HG03039 (cell line): ENCODE measurements at regions not wholly inside any gene's neighbourhood (a gene's known extent, or its start where the extent isn't known, plus 50 kb on each side); places are given as distances from the start of the nearest gene placed in this dataset.
"Not testable (repeated sequence)": the region's sequence is repeated elsewhere in the genome, so short reads cannot be mapped to it uniquely, and the experiment has no call there.

Experiments
- ATAC-seq: cut with Tn5 transposase; IDR thresholded peaks from one replicate; pipeline ENCODE4 v1.9.1; 2021; ENCODE audit warnings: mild to moderate bottlenecking, moderate library complexity; ENCODE audit not compliant: unreplicated experiment

DNA sequence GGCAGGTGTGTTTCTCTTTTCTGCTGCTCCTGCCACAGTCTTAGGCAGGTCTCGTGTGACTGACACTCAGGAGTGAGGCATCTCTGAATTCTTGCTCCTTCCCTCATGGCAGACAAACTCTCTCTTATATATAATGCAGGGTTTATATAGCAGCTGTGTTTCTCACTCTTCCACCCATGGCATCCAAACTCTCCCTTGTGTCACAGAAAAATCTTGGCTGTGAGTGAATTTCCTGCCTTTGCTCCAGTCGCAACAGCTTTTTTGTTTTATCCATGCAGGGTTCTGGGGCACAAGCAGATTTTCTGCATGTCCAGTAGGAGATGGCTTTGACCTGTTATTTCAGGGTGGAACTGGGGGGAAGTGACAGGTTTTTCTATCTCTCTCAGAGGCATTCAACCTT lies 1275.5 kb downstream of the ADGRL3 start:
- ATAC-seq, result no peak

DNA sequence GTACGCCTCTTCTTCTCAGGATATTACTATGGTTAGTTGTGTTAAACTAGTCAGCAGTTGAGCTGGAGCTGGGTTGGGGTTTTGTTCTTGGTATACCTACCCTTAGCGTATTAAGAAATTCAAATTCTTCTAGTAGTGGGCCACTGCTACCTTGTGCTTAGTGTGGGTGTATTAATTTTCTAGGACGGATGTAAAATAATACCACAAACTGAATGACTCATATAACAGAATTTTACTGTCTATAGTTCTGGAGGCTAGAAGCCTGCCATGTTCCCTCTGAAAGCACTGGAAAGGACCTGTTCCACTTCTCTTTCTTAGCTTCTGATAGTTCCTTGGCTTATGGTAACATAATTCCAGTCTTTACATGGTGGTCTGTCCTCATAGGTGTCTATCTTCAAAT lies 1274.7 kb downstream of the ADGRL3 start:
- no peak for ATAC-seq

DNA sequence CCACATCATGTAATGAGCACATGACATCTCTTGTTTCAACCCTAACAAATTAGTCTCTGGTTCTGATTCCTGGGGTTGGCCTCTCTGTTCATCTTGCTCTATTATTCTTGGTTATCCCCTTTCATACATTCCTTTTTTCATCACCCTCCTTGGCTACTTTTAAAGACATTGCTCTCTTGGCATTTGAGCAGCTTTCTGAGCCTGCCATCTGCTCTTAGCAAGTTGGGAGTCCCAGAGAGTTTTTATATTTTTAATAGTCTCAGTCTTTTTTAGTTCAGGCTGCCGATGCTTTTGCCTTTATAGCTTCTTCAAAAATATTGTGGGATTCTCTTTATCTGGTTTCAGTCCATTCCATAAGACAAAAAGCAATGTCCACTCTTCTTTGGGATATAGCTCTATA lies 1270.9 kb downstream of the ADGRL3 start:
- no peak for ATAC-seq

DNA sequence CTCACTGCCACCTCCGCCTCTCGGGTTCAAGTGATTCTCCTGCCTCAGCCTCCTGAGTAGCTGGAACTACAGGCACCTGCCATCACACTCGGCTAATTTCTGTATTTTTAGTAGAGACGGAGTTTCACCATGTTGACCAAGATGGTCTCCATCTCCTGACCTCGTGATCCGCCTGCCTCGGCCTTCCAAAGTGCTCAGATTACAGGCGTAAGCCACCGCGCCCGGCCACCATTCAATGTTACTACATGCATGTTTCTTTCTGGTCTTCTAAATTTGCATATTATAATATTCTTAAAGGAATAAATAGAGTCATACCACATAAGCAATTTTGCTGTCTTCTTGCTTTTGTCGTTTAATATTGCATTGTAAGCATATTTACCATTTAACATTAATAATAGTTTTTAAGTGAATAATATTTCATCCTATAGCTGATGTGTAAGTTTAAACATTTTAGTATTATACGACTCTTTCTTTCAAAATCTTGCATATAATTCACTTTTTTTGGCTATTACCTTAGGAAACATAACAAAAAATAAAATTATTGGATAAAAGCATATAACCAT lies 1270.4 kb downstream of the ADGRL3 start:
- ATAC-seq, result no peak

DNA sequence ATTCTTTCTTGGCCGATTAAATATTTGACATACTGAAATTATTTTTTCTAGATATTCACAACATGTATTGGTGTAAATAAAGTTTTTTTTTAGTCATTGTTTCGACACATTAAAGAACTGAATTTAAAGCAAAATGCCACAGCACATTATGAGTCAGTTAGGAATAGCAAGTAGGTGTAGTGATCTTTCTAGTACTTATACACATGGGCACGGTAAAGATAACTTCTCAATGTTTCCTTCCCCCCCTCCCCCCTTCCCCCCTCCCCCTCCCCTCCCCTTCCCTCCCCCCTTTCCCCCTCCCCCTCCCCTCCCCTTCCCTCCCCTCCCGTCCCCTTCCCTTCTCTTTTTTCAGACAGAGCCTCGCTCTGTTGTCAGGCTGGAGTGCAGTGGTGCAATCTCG lies 1269.9 kb downstream of the ADGRL3 start:
- ATAC-seq, result no peak

DNA sequence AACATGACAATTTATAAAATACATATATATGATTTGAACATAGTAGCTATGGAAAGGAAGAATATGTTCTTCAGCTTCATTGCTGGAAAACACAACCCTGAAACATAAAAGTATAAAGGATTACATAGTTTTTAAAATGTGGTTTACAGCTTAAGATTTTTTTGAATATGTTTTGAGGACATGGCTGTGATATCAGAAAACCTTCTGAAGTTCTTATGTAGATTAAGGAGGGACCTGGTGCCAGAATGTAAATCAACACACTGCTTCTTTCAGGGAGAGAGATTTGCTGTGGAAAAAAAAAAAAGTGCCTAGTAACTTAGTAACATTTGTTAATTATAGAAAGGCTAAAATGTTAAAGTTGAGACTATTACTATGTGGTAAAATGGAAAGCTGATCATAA lies 1261.8 kb downstream of the ADGRL3 start:
- ATAC-seq, result no peak

DNA sequence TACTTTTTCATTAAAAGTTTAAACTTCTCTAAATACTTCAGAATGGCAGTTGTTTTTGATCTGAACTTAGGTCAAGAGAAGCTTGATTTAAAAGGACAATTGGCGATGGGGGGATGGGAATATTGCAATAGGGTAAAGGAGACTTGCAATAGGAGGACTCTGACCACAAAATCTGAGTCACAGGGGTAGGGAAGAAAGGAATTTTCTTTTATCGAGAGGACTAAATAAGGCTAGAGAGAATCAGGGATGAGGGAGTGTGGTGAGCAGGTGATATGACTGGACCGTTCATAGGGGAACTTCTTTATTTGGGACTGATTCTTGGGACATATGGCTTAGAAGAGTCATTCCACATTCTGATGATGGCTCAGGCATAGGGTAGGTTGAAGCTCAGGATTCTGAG lies 1260.2 kb downstream of the ADGRL3 start:
- no peak for ATAC-seq

DNA sequence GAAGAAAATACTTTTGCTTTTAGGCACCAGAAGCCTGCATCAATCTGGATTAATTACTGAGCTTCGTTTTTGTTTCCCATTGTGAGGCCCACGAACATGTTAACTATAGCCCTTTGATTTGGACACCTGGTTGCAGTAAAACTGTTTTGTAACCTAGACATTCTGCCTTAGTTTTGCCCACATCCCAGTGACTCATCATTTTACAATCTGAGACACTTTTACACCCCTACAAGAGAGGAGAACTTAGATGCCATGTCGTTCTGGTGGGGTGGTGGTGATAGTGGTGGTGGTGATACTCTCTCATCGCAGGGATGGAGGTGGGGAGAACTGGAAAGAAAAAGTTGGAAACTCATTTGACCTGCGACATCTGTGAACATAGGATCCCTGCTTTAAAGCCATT lies 1257.2 kb downstream of the ADGRL3 start:
- ATAC-seq, result no peak

DNA sequence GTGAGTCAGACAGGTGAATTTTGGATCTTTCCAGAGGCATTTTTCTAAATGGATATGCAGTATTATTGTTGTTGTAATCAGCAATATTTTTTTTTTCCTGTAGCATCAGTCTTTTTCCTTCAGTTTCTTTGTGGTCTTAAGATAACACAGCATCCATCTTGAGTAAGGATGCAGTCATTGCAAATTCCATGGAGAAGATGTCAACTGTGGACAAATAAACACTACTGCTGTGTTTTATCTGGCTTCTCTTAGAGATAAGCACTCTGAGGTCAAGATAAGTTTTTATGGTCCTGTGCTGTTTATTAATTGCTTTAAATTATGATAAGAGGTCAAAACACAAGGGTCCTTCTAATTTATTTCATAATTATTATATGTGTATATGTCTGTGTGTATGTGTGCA lies 1255.7 kb downstream of the ADGRL3 start:
- no peak for ATAC-seq

DNA sequence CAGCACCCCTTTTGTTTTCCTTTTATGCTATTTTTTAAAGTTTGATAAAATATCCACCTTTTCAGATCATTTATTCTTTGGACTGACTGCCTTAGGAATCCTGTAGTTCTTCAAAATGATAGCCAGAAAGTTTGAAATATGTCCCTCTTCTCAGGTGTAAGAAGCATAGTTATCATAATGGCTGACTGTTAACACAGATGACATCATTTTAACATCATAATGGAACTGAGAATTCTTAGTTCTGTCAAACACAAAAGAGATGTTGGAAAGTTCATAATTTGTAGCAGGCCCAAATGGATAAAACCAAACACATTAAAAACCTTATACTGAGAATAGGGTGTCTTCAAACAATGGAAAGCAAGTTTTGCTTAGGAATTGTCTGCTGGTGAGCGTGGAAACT lies 1254.4 kb downstream of the ADGRL3 start:
- ATAC-seq, result no peak

DNA sequence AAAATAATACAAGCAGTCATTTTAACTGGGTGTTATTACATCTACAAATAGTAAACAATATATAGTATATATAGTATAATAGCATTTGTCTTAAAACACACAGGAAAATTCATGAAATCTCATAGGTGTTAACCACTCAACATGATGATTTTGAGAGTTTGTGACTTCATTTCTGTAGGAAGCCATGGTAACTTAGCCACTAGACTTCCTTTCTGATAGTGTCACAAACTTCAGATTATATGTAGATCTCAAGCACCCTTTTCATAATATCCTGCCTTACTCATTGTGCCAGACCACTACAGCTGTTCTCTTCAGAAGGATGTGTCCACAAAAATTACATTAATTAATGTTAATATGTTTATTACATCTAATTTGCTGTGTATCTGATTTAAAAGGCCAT lies 1250.6 kb downstream of the ADGRL3 start:
- ATAC-seq, result no peak

DNA sequence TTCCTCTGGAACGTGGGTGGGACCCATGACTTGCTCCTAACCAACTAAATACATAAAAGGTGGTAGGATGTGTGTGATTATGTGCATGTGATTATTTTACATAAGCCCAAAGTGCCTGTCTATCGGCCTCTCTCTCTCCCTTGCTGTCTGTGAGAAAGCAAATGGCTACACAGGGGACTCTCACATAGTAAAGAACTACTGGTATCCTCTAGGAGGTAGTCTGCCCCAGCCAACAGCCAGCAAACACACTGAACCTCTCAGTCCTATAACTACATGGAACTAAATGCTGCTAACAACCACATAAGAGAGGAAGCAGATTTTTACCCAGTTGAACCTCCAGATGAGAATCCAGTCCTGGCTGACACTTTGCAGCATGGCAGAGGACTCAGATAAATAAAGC lies 1249.4 kb downstream of the ADGRL3 start:
- no peak for ATAC-seq

DNA sequence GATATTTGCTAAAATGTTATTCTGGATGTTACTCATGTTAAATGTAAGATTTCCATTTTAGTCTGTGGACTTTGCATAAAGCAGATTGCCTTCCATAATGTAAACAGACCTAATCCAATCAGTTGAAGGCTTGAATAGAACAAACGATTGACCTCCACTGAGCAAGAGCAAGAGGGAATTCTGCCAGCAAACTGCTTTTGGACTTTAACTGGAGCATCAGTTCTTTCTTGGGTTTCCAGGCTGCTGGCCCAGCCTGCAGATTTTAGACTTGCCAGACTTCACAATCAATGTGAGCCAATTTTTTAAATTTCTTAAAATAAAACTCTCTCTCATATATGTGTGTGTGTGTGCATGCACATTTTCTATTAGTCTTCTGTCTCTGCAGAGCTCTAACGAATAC lies 1248.8 kb downstream of the ADGRL3 start:
- ATAC-seq, result no peak

DNA sequence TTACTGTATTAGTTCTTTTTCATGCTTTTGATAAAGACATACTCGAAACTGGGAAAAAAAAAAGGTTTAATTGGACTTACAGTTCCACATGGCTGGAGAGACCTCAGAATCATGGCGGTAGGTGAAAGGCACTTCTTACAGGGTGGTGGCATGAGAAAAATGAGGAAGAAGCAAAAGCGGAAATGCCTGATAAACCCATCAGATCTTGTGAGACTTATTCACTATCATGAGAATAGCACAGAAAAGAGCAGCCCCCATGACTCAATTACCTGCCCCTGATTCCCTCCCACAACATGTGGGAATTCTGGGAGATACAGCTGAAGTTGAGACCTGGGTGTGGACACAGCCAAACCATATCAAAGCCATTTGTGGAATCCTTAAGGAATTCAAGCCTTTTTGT lies 1238.9 kb downstream of the ADGRL3 start:
- ATAC-seq, result no peak

DNA sequence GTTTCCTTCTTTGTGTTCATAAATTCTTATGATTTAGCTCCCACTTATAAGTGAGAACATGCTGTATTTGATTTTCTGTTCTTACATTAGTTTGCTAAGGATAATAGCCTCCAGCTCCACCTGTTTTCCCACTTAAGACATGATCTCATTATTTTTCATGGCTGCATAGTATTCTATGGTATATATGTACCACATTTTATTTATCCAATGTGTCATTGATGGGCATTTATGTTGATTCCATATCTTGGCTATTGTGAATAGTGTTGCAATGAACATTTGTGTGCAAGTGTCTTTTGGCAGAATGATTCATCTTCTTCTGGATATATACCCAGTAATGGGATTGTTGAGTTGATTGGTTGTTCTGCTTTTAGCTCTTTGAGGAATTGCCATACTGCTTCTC lies 1234.8 kb downstream of the ADGRL3 start:
- no peak for ATAC-seq

DNA sequence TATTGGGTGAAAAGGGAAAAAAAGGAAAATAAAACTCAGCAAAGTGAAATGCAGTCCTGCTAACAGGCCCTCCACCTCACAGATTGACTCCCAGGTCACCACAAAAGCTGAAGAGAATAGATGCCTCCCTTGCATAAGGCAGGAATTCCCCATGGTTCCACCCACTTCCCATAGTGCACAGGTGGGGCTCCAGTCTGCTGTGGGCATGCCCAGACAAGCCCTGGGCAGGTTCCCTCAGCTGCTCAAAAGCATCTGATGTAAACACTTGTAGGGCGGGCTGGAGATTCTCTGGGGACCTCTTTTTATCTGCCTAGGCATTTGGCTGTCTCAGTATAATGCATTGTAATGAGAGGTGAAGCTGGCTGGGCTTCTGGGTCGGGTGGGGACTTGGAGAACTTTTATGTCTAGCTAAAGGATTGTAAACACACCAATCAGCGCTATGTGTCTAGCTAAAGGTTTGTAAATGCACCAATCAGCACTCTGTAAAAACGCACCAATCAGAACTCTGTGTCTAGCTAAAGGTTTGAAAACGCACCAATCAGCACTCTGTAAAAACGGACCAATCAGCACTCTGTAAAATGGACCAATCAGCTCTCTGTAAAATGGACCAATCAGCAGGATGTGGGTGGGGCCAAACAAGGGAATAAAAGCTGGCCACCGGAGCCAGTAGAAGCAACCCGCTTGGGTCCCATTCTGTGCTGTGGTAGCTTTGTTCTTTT lies 1231.5 kb downstream of the ADGRL3 start:
- ATAC-seq, result not testable (repeated sequence)

DNA sequence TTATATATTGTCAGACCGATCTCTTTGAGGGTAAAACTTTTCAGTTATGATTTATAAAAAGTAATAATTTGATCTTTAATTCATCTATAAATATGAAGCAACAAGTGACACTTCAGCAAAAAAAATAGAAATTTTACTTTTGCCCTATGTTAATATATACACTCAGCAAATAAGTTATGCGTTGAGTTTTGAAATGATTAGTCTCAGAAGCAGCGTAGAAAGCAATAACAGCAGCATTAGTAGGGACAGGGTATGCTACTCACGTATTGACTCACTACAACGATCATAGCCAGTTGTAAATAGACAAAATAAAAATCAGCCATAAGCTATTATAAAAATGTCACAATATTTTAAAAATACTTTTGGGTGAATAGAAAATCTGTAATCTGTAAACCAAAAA lies 1229.2 kb downstream of the ADGRL3 start:
- ATAC-seq, result no peak

DNA sequence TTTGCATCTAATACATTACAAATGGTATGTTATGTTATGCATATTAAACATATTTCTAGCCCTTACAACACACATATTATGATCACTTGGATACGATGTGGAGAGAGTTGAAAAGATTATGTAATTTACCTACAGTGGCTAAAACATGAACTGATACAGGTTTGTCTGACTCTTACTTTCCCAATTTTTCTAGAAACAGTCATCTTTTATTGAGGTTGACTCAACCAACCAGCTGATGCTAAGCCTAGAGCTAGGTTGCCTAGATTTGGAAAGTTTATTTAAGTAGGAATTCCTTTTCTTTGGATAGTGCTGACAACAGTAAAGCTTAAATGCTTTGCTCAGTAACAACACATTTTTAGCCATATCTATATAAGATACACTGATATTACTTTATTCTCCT lies 1215.1 kb downstream of the ADGRL3 start:
- no peak for ATAC-seq

DNA sequence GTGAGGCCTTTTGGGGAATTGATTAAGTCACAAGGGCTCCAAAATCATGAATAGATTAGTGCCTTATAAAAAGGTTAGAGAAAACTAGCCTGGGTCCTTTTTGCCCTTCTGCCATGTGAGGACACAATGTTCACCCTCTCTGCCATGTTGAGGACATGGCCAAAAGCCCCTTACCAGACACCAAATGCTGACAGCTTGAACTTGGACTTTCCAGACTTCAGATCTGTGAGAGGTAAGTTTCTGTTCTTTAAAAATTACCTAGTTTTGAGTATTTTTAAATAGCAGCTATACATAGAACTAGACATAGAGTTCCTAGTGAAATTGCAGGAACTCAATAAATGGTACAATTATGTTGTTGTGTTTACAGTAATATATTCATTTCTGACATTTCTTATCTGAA lies 1214.4 kb downstream of the ADGRL3 start:
- ATAC-seq, result no peak

DNA sequence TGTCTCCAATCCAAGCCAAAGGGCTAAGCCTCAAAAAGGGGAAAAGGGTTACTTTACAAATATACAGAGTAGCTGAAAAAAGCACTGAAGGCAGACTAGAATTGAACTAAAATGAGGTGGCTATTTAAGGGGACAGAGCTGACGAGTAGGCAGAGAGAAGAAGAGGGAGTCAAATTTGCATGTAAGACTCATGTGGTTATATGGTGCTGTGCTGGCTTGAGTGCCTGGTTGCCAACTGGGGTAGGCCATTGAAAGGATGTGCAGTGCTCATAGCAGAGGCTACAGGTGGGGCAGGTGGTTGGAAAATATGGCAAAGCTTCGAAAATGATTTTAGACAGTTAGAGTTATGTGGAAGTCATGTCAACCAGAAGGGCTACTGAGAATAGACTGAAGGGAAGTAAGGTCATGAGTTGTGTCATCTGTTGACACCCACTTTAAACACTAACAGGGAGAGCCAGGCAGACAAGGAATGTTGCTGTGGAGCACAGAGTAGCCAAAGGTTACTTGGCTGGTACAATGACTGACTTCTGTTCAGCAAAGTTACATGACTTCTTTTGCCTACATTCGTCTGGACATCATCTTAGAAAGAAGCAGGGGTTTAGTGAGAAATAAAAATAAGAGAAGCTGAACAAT lies 1210.4 kb downstream of the ADGRL3 start:
- no peak for ATAC-seq

DNA sequence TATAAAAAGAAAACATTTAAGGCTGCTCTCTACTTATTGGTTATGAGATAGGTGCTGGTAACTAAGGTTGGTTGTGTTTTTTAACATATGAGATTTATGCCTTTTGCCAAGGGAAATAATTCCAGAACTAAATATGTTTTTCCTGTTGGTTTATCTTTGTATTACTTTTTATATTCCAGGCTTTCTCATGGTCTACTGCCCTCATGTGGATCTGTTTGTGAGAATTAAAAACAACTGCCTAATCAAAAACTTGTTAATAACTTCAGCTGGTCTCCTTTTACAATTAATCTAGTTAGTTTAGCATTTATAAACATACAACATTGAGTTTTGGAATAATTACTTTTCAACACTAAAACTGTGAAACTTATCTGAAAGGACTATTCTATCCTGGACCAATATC lies 1208.3 kb downstream of the ADGRL3 start:
- ATAC-seq, result no peak

DNA sequence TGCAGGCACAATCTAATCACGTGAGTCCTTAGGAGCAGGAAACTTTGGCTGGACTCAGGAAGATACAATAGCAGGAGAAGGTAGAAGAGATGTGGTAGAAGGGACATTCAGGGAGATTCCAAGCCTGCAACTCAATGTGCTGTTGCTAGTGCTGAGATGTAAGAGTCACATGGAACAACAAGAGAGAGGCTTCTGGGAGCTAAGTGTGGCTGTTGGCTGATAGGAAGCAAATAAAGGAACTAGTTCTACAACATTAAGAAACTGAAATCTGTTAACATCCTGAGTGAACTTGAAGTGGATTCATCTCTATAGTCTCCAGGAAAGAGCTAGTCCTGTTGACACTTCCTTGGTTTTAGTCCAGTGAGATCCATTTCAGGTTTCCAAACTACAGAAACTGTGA lies 1207.4 kb downstream of the ADGRL3 start:
- no peak for ATAC-seq
